Adrenal gland (tissue), 5 donors: ENCODE measurements at regions not wholly inside any gene's neighbourhood (a gene's known extent, or its start where the extent isn't known, plus 50 kb on each side); places are given as distances from the start of the nearest gene placed in this dataset.

Source experiments
- CTCF ChIP-seq, 6 experiments: fragments of 450-650 bp in 4 of 6; fragments of 200-600 bp in 2 of 6; sonication (generic) in 1 of 6; IDR thresholded peaks; 1 replicate in 5 of 6; 2 replicates in 1 of 6; pipeline versions ENCODE4 v1.5.1 to v1.8.0; 2016 to 2021; ENCODE audit warnings: antibody characterized with exemption in 6 of 6, mild to moderate bottlenecking in 2 of 6, moderate library complexity in 1 of 6
- POLR2A ChIP-seq, 2 donors: fragments of 450-650 bp; IDR thresholded peaks; one replicate each; pipeline ENCODE4 v1.6.1; 2017; ENCODE audit warnings: antibody characterized with exemption in 2 of 2, mild to moderate bottlenecking in 2 of 2, moderate library complexity in 1 of 2
- donor health status: DM: no; HTN: no; CAD: no.

GRCh38 chr11:10395166-10395897 is 59.7 kb upstream of the AMPD3 start:
- no peak for TF ChIP-seq CTCF (IDR thresholded peaks at IDR 0.05)
- TF ChIP-seq POLR2A (IDR thresholded peaks at IDR 0.05): no peak
